Spleen (tissue), 7 donors: ENCODE measurements at regions not wholly inside any gene's neighbourhood (a gene's known extent, or its start where the extent isn't known, plus 50 kb on each side); places are given as distances from the start of the nearest gene placed in this dataset.

ENCODE experiments used
- CTCF ChIP-seq, 11 experiments: fragments of 200-600 bp in 7 of 11; fragments of 450-650 bp in 4 of 11; sonication (generic) in 4 of 11; IDR thresholded peaks in 8 of 11; conservative IDR thresholded peaks in 3 of 11; 1 replicate in 7 of 11; 2 replicates in 4 of 11; pipeline versions ENCODE4 v1.4.0 to v1.8.0; 2016 to 2021; ENCODE audit warnings: antibody characterized with exemption in 11 of 11, inconsistent platforms in 4 of 11, mild to moderate bottlenecking in 1 of 11
- POLR2A ChIP-seq, 3 donors: fragments of 450-650 bp; IDR thresholded peaks; one replicate each; pipeline ENCODE4 v1.5.1; 2017; ENCODE audit warnings: antibody characterized with exemption in 3 of 3, mild to moderate bottlenecking in 1 of 3
- POLR2AphosphoS5 ChIP-seq, 3 donors: sonication (generic); formaldehyde crosslinking; IDR thresholded peaks; one replicate each; pipeline ENCODE4 v1.5.1; 2017; ENCODE audit warnings: antibody characterized with exemption in 3 of 3
- donor health status: DM: no; HTN: no; CAD: no; lungs with moderate emphysema.
- donor health status: DM: no; HTN: no; CAD: no.
- donor health status: DM: no; HTN: no; CAD: no.

GRCh38 chr5:104139840-104140239, 577.3 kb upstream of the NUDT12 start:
- TF ChIP-seq CTCF (IDR thresholded peaks at IDR 0.05 in 8 of 11, conservative IDR thresholded peaks at IDR 0.05 in 3 of 11) (no peak), POLR2AphosphoS5 (IDR thresholded peaks at IDR 0.05) (no peak), POLR2A (IDR thresholded peaks at IDR 0.05) (no peak)
